CD4-positive, alpha-beta T cell treated with Interleukin-6 at 100 ng/mL for 8 hours (primary cell): ENCODE measurements at regions not wholly inside any gene's neighbourhood (a gene's known extent, or its start where the extent isn't known, plus 50 kb on each side); places are given as distances from the start of the nearest gene placed in this dataset.
"Not testable (repeated sequence)": the region's sequence is repeated elsewhere in the genome, so short reads cannot be mapped to it uniquely, and the experiment has no call there.

ENCODE experiments used
- DNase-seq: peaks from one replicate; pipeline ENCODE4 v3.0.0-alpha.2; 2020; ENCODE audit warnings: mixed read lengths, low spot score

DNA sequence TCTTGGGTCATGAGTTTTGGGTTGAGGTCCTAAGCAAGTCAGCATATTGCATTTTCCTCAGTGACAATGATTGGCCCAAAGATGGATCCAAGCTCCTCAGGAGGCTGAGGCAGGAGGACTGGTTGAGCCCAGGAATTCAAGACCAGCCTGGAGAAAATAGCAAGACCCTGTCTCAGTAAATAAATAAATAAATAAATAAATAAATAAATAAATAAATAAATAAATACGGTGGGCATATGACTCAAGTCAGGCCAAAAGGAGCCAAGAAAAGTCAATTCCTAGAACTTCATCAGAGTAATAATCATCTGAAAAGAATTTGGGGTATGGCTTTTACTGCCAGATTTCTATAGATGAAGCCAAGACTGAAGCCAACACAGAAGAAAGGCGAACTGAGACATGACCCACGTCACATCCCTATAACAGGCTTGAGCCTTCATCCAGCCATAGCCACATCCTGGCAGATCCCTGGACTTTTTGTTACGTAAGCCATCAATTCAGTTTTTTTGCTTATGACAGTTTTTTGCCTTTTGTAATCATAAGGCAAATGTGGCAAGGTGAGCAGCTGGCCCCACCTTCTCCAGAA lies 88.5 kb upstream of the NFASC start:
- DNase-seq, result no peak

- not testable (repeated sequence) for DNase-seq
Measured at GRCh38 chr1:204785023-204785422, 85.6 kb upstream of the NFASC start.

DNA sequence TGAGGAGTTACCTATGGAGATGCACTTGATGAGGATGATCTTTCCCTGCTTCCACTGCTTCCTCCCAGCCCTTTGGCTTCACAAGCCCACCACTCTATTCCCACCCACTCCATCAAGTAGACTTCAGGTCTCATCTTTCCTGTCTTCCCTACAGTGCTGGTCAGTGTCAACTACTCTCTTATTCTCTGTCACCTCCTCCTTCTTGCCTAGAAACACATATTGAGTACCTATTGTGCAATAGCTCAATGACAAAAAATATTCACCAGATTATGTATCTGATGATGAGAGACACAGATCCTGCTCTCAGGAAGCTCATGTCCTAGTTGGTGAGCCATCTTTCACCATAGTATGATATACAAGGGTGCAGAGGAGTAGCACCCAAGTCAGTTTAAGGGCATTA lies 82.2 kb upstream of the NFASC start:
- DNase-seq, result no peak

DNA sequence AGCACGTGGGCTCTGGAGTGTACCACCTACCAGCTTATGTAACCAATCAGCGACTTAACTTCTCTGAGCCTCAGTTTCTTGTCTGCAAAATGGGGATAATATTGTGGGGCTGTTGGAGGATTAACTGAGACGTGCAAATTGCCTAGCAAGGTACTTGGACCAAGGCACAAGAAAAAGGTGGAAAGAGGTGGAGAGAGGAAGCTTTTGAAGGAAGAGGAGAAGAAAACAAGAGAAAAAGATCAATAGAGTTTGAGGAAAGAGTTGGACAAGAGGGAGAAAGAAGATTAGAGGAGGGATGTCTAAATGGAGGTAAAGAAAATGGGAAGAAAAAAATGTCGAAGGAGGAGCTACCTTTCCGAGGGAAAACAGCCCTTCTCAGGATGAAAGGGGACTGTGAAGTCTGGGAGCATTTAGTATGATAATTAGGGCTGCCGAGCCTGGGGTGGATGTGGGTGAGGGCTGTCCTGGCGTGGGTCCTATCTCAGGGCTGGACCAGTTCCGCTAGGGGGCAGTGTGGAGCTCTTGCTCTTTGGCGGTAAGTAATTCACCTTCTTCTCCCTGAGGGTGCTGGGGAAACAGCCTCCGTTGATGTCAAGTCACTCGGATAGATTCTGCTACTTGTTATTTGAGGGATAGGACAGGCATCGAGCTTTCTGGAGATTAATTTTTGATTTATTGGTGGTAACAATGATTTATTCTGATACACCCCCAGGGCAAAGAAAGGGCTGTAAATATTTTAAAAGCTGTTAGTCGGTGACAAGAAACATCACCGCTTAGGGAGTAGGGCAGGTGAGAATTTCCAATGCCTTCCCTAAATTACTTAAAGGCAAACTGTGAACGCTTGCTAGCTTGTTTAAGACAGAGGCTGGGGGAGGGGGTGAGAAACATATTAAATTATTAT lies 79.0 kb upstream of the NFASC start:
- peak; percentile 78 for DNase-seq

DNA sequence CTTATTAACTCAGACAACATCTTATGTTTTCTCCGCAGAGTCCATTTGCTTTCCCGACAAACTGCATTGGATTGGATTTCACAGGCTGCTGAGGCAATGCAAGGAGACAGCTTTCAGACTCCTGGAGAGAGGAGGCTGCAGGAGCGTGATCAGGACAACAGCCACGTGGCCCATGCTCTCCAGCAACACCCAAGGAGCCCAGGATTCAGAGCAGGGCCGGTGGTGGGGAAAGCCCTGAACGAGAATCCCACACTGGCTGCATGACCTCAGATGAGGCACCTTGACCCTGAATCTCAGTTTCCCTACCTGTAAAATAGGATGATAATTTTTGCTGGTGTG lies 78.3 kb upstream of the NFASC start:
- no peak for DNase-seq

GRCh38 chr1:204793259-204793914 lies 77.3 kb upstream of the NFASC start:
- no peak for DNase-seq

DNA sequence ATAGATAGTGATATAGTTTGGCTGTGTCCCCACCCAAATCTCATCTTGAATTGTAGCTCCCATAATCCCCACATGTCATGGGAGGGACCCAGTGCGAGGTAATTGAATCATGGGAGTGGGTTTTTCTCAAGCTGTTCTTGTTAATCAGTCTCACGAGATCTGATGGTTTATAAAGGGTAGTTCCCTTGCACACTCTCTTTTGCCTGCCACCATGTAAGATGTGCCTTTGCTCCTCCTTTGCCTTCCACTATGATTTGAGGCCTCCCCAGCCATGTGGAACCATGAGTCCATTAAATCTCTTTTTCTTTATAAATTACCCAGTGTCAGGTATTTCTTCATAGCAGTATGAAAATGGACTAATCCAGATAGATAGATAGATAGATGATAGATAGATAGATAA lies 73.8 kb upstream of the NFASC start:
- not testable (repeated sequence) for DNase-seq

- DNase-seq, result no peak
Measured at GRCh38 chr1:204797401-204797800, 73.3 kb upstream of the NFASC start.

DNA sequence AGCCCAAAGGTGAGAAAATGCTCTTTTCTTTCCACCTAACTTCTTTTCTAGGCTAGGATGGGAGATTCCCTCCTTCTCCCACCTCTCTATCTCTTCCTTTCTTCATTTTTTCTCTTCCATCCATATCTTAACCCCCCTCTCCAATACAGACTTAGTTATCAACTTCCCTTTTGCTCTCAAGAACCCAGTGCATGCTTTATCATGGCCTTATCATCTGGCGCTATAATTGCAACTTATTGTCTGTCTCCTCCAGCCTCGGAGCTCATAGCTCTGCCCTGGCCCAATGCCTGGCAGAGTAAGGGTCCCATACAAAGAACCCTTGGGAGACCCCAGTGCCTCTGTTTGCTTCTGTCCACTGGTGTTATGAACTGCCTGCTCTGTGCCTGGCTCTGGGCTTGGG lies 71.0 kb upstream of the NFASC start:
- DNase-seq, result no peak

DNA sequence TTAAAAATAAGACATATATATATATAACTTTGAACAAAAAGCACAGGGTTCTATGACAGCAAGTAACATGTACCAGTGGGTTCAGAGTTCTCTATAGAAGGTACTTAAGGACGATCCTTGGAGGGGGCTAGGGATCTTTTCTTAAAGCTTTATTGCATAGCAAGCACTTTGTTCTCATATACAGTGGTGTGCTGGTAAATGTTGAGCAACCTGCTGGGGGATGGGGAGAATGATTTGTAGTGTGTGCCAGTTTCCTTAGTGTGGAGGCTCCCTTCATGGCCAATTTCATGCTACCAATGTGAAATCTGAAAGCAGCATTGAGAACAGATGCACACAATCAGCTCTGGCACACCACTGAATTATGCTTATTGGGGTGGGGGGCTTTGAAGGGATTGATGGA lies 69.5 kb upstream of the NFASC start:
- no peak for DNase-seq

DNA sequence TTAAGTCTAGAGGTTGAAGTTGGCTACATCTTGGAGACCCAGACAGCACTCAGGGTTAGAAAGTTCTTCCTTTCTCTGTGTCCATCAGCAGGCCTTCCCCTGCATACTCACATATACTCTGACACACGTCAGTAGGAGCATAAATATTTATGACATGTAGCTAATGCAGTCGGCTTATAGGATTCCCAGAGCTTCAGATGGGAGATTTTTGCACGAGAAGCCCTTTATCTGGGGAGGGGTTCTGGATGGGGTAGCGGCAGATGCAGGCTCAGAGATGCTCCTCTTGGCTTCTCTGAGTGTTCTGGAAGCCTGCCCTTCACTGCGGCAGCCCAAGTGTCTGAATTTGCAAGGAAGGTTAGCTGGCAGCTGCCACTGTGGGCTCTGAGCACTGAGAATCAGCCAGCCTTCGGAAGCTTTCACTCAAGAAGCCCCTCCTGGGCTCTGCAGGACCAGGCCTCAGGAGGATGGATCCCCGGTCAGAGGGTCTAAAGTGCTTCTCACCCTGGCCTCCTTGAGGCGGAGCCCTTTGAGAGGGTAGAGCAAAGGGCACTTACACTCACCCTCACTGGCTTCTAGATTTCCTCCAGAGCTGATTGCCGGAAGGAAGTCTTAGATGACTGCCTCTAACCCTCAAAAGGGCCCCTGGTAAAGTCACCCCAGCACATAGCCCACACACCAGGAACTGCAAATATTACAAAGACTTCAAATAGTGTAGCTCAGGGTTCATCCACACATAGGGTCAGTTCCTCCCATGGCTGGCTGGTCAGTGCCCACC lies 68.1 kb upstream of the NFASC start:
- DNase-seq, result no peak

DNA sequence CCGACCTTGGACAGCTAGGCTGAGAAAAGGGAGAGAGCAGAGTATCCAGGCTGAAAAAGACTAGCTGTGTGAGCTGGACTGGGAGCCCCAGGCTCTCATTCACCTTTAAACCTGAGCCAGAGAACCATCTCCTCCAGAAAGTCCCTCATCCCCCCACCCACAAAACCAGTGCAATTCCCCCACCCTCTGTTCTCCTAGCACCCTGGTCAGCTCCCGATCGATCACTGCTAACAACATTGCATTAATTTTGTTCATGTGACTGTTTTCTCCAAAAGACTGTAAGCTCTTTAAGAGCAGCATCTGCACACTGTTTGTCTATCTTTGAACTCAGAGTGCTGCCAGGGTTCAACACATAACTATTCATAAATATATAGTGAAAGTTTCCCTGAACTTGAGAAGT lies 67.1 kb upstream of the NFASC start:
- no peak for DNase-seq

GRCh38 chr1:204806943-204807687 lies 63.5 kb upstream of the NFASC start:
- DNase-seq, result peak; percentile 80

DNA sequence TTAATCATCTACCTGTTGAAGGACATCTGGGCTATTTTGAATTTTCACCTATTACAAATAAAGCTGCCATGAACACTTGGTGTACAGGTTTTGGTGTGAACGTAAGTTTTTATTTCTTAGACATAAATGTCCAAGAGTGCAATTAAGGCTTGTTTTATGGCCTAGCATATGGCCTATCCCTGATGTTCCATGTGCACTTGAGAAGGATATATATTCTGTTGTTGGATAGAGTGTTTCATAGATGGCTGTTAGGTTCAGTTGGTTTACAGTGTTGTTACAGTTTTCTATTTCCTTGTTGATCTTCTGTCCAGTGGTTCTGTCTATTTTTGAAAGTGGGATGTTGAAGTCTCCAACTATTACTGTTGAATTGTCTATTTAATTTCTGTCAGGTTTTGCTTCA lies 61.2 kb upstream of the NFASC start:
- no peak for DNase-seq

GRCh38 chr1:204812842-204813241 lies 57.8 kb upstream of the NFASC start:
- no peak for DNase-seq

- no peak for DNase-seq
Measured at GRCh38 chr1:204813522-204813921, 57.1 kb upstream of the NFASC start.

- DNase-seq, result no peak
Measured at GRCh38 chr1:204814166-204814884, 56.3 kb upstream of the NFASC start.

GRCh38 chr1:204817341-204817740 lies 53.3 kb upstream of the NFASC start:
- no peak for DNase-seq

- DNase-seq, result no peak
Measured at GRCh38 chr1:204818998-204819397, 51.7 kb upstream of the NFASC start.

- DNase-seq, result no peak
Measured at GRCh38 chr1:204819495-204819894, 51.2 kb upstream of the NFASC start.
